K562 (cell line): ENCODE measurements at regions not wholly inside any gene's neighbourhood (a gene's known extent, or its start where the extent isn't known, plus 50 kb on each side); places are given as distances from the start of the nearest gene placed in this dataset.

Experiments
- ATAC-seq: fragments of 200-7000 bp; cut with Tn5 transposase; 3 replicates; pipeline ENCODE4 v1.9.1; 2020; ENCODE audit warnings: moderate library complexity
- BruUV-seq: library from RNA; stranded (reverse); fragments of 400-500 nt; replicated peaks from 2 replicates; lab custom pipeline; 2021; lab: Mats Ljungman, UMichigan
- CTCF ChIA-PET: fragments of 300-600 bp; formaldehyde crosslinking; extraction: SDS; loops from one replicate; lab custom pipeline; 2021; ENCODE audit warnings: low intra/inter-chr PET ratio; lab: Yijun Ruan, JAX
- POLR2A ChIA-PET: fragments of 300-600, 350-650 bp; sonication (Branson Sonifier 250); formaldehyde crosslinking; extraction: SDS; loops from one replicate; lab custom pipeline; 2021; ENCODE audit warnings: antibody characterized with exemption, inconsistent platforms; lab: Yijun Ruan, JAX
- DNase-seq, 4 experiments: peaks; one replicate each; pipeline versions ENCODE4 v3.0.0 to v3.0.0-alpha.2; 2011 to 2018; ENCODE audit warnings: low spot score in 3 of 4, mixed read lengths in 3 of 4; ENCODE audit errors: extremely low read depth in 1 of 4
- FAIRE-seq: peaks from 2 replicates; lab custom pipeline; 2011; peaks lifted over from hg19 to GRCh38; lab: Jason Lieb, UNC
- H2AFZ ChIP-seq: 2 replicates; pipeline ENCODE4 v1.6.0; 2011; ENCODE audit warnings: low read depth, low read length, control low read depth, inconsistent platforms
- H3K27ac ChIP-seq: fragments of 200-600 bp; 3 replicates; pipeline ENCODE4 v1.8.0; 2011; ENCODE audit warnings: low read depth, mild to moderate bottlenecking, control low read depth, inconsistent platforms, low read length, moderate library complexity, mixed read lengths; ENCODE audit errors: extremely low read depth
- H3K27me3 ChIP-seq, 2 experiments: fragments of 300-600 bp in 1 of 2; 2 replicates in 1 of 2; 3 replicates in 1 of 2; pipeline versions ENCODE4 v1.6.0 to v1.8.0; 2011; ENCODE audit warnings: inconsistent platforms in 2 of 2, low read length in 2 of 2, mild to moderate bottlenecking in 1 of 2, mixed read lengths in 1 of 2, moderate library complexity in 1 of 2; ENCODE audit not compliant: control insufficient read depth in 2 of 2, insufficient read depth in 2 of 2
- H3K36me3 ChIP-seq: fragments of 300-600 bp; 3 replicates; pipeline ENCODE4 v1.8.0; 2011; ENCODE audit warnings: mild to moderate bottlenecking, low read length, inconsistent platforms; ENCODE audit not compliant: control insufficient read depth, insufficient read depth
- H3K4me1 ChIP-seq, 2 experiments: fragments of 200-600 bp in 1 of 2; replicated peaks in 1 of 2; 2 replicates in 1 of 2; 3 replicates in 1 of 2; pipeline versions ENCODE4 v1.5.1 to v1.8.0; 2011; ENCODE audit warnings: inconsistent platforms in 2 of 2, low read length in 2 of 2, mild to moderate bottlenecking in 1 of 2, mixed read lengths in 1 of 2, moderate library complexity in 1 of 2; ENCODE audit not compliant: control insufficient read depth in 2 of 2, insufficient read depth in 2 of 2
- H3K4me2 ChIP-seq: 2 replicates; pipeline ENCODE4 v1.6.1; 2011; ENCODE audit warnings: low read length, control low read depth, inconsistent platforms, mixed read lengths; ENCODE audit not compliant: insufficient read depth
- H3K4me3 ChIP-seq: fragments of 200-600 bp; sonication (generic), shearing (Covaris generic); 2 replicates; pipeline ENCODE4 v1.5.1; 2016; ENCODE audit warnings: control low read depth, inconsistent platforms
- H3K79me2 ChIP-seq: fragments of 200-600 bp; 3 replicates; pipeline ENCODE4 v1.8.0; 2011; ENCODE audit warnings: low read length, inconsistent platforms; ENCODE audit not compliant: control insufficient read depth, insufficient read depth
- H3K9ac ChIP-seq, 2 experiments: 2 replicates each; pipeline versions ENCODE4 v1.6.0 to v1.6.1; 2011; ENCODE audit warnings: low read depth in 2 of 2, low read length in 2 of 2, control low read depth in 1 of 2, inconsistent platforms in 1 of 2, mild to moderate bottlenecking in 1 of 2, mixed read lengths in 1 of 2; ENCODE audit not compliant: insufficient read depth in 1 of 2
- H3K9me1 ChIP-seq: one replicate; pipeline ENCODE4 v1.6.0; 2011; ENCODE audit warnings: inconsistent platforms, mild to moderate bottlenecking, low read length, moderate library complexity; ENCODE audit not compliant: control insufficient read depth, insufficient read depth
- H3K9me3 ChIP-seq: replicated peaks from 2 replicates; pipeline ENCODE4 v1.5.1; 2011; ENCODE audit warnings: low read depth, low read length, inconsistent platforms; ENCODE audit not compliant: control insufficient read depth, insufficient read depth
- H4K20me1 ChIP-seq: replicated peaks from 2 replicates; pipeline ENCODE4 v1.6.1; 2011; ENCODE audit warnings: low read length, inconsistent platforms, mixed read lengths; ENCODE audit not compliant: control insufficient read depth, insufficient read depth
- CLOCK ChIP-seq: fragments of 250-450 bp; sonication (Bioruptor Pico); IDR thresholded peaks from 2 replicates; pipeline ENCODE4 v1.4.0; 2020; ENCODE audit warnings: mild to moderate bottlenecking, moderate library complexity, borderline replicate concordance
- ETS2 ChIP-seq: IDR thresholded peaks from 2 replicates; pipeline ENCODE4 v1.6.1; 2016; ENCODE audit warnings: borderline replicate concordance, missing genetic modification characterization, mild to moderate bottlenecking, moderate library complexity, missing compliant biosample characterization; ENCODE audit not compliant: poor library complexity, severe bottlenecking
- GTF2F1 ChIP-seq: IDR thresholded peaks from 2 replicates; pipeline ENCODE4 v1.6.1; 2011; ENCODE audit warnings: low read depth, low read length, improper control_type of control experiment
- KAT7 ChIP-seq: sonication (generic); formaldehyde crosslinking; IDR thresholded peaks from 2 replicates; pipeline ENCODE4 v1.8.0; 2022; ENCODE audit warnings: missing genetic modification reagents, mild to moderate bottlenecking, borderline replicate concordance
- MXI1 ChIP-seq: IDR thresholded peaks from 2 replicates; pipeline ENCODE4 v1.6.1; 2011; ENCODE audit warnings: low read depth, mild to moderate bottlenecking, improper control_type of control experiment, low read length
- MYNN ChIP-seq, 2 experiments: sonication (generic); formaldehyde crosslinking in 1 of 2; IDR thresholded peaks; 2 replicates each; pipeline versions ENCODE4 v1.5.0 to v1.6.1; 2016 to 2020; ENCODE audit warnings: antibody characterized with exemption in 1 of 2, missing genetic modification reagents in 1 of 2
- NR3C1 ChIP-seq: sonication (generic); formaldehyde crosslinking; IDR thresholded peaks from 2 replicates; pipeline ENCODE4 v1.8.1; 2022; ENCODE audit warnings: missing genetic modification reagents
- PHB ChIP-seq: fragments of 250-450 bp; sonication (Bioruptor Pico); IDR thresholded peaks from 2 replicates; pipeline ENCODE4 v1.5.0; 2021
- SMAD4 ChIP-seq: fragments of 250-450 bp; sonication (Bioruptor Pico); conservative IDR thresholded peaks from 2 replicates; pipeline ENCODE4 v1.8.0; 2021; ENCODE audit warnings: inconsistent platforms, mild to moderate bottlenecking, moderate library complexity
- SMARCA4 ChIP-seq: fragments of 450-650 bp; IDR thresholded peaks from 2 replicates; pipeline ENCODE4 v1.6.1; 2016
- ZNF239 ChIP-seq: fragments of 250-450 bp; sonication (Bioruptor Pico); IDR thresholded peaks from 2 replicates; pipeline ENCODE4 v1.4.0; 2020; ENCODE audit warnings: mild to moderate bottlenecking
- ZNF280A ChIP-seq: fragments of 450-650 bp; IDR thresholded peaks from 2 replicates; pipeline ENCODE4 v1.6.1; 2018; ENCODE audit warnings: mild to moderate bottlenecking, low read depth; ENCODE audit not compliant: partially characterized antibody
- ZNF354B ChIP-seq: fragments of 250-450 bp; sonication (Bioruptor Pico); IDR thresholded peaks from 2 replicates; pipeline ENCODE4 v1.4.0; 2020
- WGBS: fragments of 100-300 bp; shearing (Covaris generic); methylation state at CpG from one replicate; pipeline ENCODE4 v1.1.6; 2016; ENCODE audit warnings: low coverage, mixed read lengths; ENCODE audit not compliant: insufficient coverage; ENCODE audit errors: missing lambda C conversion rate; 5-methylcytosine and 5-hydroxymethylcytosine counted together
- in situ Hi-C: fragments of 300-500 bp; cut with MboI; formaldehyde crosslinking; loops from 4 replicates; pipeline ENCODE4 v1.15.0; 2018; ENCODE audit warnings: inconsistent platforms, mixed read lengths
- intact Hi-C: fragments of 100-400 bp; cut with micrococcal nuclease; formaldehyde crosslinking; loops from 2 replicates; pipeline ENCODE4 v1.14.2; 2022

GRCh38 chr1:185627761-185628501 is 106.3 kb upstream of the HMCN1 start:
- Histone ChIP-seq H3K27me3 (no peaks in the 10 kb centered on the region), H3K9me1 (no peaks in the 10 kb centered on the region), H3K4me2 (no peak overlapping the region), H3K4me3 (no peak overlapping the region), H4K20me1 (no peaks in the 10 kb centered on the region), H3K9ac (no peak overlapping the region), H2AFZ (no peak overlapping the region), H3K9me3 (no peaks in the 10 kb centered on the region), H3K4me1 (no peaks in the 10 kb centered on the region), H3K36me3 (no peaks in the 10 kb centered on the region), H3K27ac (no peak overlapping the region), H3K79me2 (no peaks in the 10 kb centered on the region)
- in situ Hi-C loops, result no loop called here
- FAIRE-seq (peak; percentile 29), DNase-seq (no peak), ATAC-seq (no peak)
- ChIA-PET CTCF (no interaction called here), POLR2A (interaction anchor here (0.6 to 0.7 kb wide), 2 partner anchors 9 to 350 kb away, joined by 3 to 4 read pairs; no protein-coding TSS in a partner anchor)
- WGBS, result 0% methylated on average over 2 of the region's 2 CpGs
- TF ChIP-seq ETS2, result no peak
- intact Hi-C loops, result no loop called here
- BruUV-seq, result no TSS peak

- H2AFZ ChIP-seq, result no peak overlapping the region
- intact Hi-C loops (no loop called here), in situ Hi-C loops (no loop called here)
- BruUV-seq, result no TSS peak
- POLR2A ChIA-PET, result no interaction called here
- H3K9ac ChIP-seq, result no peak overlapping the region
- no peaks in the 10 kb centered on the region for H3K9me1 ChIP-seq
- WGBS, result 2% methylated on average over 3 of the region's 3 CpGs
- DNase-seq (no peak), FAIRE-seq (no peak), ATAC-seq (no peak)
- H3K4me1 ChIP-seq, result no peaks in the 10 kb centered on the region
- H3K27ac ChIP-seq, result no peak overlapping the region
- CTCF ChIA-PET, result no interaction called here
- no peaks in the 10 kb centered on the region for H3K79me2 ChIP-seq
- no peak overlapping the region for H3K4me3 ChIP-seq
- no peaks in the 10 kb centered on the region for H3K36me3 ChIP-seq
- no peaks in the 10 kb centered on the region for H3K9me3 ChIP-seq
- H3K27me3 ChIP-seq, result no peaks in the 10 kb centered on the region
- H3K4me2 ChIP-seq, result no peak overlapping the region
- no peaks in the 10 kb centered on the region for H4K20me1 ChIP-seq
- TF ChIP-seq ZNF354B (CRISPR knock-in tag) (no peak), CLOCK (no peak), MXI1 (no peak), ZNF280A (no peak), GTF2F1 (no peak), SMAD4 (CRISPR knock-in tag) (no peak), PHB (CRISPR knock-in tag) (no peak), MYNN (IDR thresholded peaks at IDR 0.05) (no peak), MYNN (CRISPR knock-in tag; IDR thresholded peaks at IDR 0.05) (no peak), NR3C1 (CRISPR knock-in tag) (no peak), SMARCA4 (no peak), KAT7 (CRISPR knock-in tag) (no peak), ZNF239 (CRISPR knock-in tag) (no peak)
These were observed 107.0 kb upstream of the HMCN1 start for GRCh38 chr1:185627171-185627570.
